Smooth muscle cell of the brain vasculature (primary cell): ENCODE measurements at regions not wholly inside any gene's neighbourhood (a gene's known extent, or its start where the extent isn't known, plus 50 kb on each side); places are given as distances from the start of the nearest gene placed in this dataset.
"Not testable (repeated sequence)": the region's sequence is repeated elsewhere in the genome, so short reads cannot be mapped to it uniquely, and the experiment has no call there.

ENCODE experiments used
- DNase-seq: peaks from one replicate; pipeline ENCODE4 v3.0.0-alpha.2; 2012; ENCODE audit warnings: low read depth, low spot score

GRCh38 chr2:16729335-16729734, 63.7 kb upstream of the CYRIA start:
- no peak for DNase-seq

DNA sequence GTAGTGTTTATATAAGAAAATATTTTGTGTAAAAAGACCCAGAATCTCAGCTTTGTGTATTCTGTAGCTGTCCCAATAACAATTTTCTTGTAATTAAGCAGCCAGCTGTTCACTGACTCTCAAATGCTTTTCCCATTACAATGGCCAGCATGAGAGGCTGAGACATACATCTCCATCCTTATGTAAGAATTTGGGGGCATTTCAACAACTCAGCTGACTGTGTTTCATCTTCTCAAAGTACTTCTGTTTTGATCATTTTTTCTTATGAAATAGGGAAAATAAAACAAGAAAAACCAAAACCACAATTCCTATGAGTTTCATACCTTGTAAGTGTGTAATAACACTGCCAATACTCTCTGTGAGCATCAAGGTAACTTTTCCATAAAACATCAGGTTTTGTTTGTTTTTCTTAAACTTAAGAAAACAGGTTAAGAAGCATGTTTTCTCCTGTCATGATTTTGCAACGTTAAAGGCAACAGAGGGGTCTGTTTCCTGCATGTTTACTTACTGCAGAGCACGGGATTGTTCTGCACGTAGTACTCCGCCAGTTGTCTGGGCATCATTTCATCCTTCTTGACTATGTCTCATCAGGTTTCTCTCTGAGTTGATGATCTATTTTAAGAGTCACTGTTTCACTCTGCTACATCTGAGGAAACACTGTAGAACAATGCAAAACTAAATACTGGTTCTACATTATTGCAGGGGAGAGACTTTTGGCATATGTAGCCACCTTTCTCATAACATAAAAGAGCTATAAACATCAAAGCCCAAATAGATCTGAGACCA, 62.9 kb upstream of the CYRIA start:
- no peak for DNase-seq

DNA sequence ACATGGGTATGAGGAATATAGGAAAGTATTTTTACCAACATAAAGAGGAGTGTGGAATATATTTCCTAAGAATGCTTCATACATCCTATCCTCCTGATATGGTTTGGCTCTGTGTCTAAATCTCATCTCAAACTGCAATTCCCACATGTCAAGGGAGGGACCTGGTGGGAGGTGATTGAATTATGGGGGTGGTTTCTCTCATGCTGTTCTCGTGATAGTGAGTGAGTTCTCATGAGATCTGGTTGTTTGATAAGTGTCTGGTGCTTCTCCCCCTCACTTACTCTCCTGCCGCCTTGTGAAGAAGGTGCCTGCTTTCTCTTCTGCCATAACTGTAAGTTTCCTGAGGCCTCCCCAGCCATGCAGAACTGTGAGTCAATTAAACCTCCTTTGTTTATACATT, 62.2 kb upstream of the CYRIA start:
- not testable (repeated sequence) for DNase-seq

DNA sequence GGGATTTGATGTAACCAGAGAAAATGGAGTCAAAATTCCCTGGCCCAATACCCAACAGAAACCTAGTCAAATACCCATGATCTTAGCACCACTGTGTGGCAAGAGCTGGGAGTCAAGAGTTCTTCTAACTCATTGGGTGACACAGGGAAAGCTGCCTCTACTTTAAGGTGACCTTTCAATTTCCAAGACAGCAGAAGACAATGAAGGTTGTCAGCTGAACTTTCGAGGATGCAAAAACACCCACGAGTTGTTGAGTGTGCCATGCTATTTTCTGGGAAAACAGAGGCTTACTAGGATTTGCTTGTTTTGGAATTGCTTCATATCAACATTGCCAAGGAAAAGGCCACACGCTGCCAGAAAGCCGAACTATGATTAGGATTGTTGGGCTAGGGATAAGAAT, 61.6 kb upstream of the CYRIA start:
- DNase-seq = no peak

DNA sequence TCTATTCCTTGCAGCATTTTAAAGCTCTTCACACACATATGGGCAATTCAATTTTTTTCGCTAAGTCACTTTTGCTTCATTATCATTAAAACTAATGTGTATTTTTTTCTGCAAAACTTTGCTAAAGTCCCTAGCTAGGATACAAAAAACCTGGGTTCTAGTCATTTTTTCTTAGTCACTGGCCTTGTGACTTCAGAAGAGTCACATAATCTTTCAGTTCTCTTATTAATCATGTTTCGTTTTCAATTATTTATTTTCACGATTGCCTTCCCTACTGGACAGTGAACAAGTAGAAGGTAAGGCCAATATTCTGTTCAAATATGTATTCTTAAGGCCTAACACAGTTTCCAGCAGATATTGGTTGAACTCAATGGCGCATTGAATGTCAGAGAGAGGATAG, 60.9 kb upstream of the CYRIA start:
- DNase-seq = no peak

- DNase-seq = no peak
Observed at GRCh38 chr2:16726147-16726546, 60.5 kb upstream of the CYRIA start.

DNA sequence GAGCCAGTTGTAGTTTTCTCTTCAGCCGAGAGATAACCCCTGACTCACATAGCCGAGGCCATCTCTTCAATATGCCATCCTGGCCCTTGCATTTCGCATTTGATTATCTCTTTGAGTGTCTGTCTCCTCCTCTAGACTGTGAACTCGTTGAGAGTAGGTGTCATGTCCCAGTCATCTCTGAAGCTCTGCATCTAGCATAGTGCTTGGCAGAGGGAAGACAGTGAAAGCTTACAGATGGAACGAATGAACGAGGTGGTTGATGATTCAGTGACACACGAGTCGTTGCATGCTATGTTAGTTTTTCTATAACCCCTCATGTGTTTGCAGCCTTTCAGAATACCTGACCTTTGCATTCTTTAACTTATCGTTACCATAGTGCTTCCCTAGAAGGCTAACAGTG, 59.9 kb upstream of the CYRIA start:
- no peak for DNase-seq

GRCh38 chr2:16722677-16723076, 57.0 kb upstream of the CYRIA start:
- DNase-seq = no peak

GRCh38 chr2:16722126-16722525, 56.5 kb upstream of the CYRIA start:
- no peak for DNase-seq

- not testable (repeated sequence) for DNase-seq
Observed at GRCh38 chr2:16721529-16721928, 55.9 kb upstream of the CYRIA start.

GRCh38 chr2:16720737-16721136, 55.1 kb upstream of the CYRIA start:
- DNase-seq = not testable (repeated sequence)

DNA sequence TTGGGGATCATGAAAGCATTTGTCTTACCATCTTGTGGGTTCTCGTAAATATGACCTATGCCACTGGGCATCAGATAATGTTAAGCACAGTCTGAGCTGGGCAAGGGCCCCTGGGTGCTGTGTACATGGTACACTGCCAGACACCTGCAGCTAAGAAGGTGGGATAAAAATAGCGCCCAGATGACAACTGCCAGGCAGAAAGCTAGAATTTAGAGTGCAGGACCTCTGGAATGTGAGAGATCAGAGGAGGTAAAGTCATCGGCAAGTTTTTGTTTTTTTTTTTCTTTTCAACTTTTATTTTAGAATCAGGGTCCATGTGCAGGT, 53.8 kb upstream of the CYRIA start:
- no peak for DNase-seq

DNA sequence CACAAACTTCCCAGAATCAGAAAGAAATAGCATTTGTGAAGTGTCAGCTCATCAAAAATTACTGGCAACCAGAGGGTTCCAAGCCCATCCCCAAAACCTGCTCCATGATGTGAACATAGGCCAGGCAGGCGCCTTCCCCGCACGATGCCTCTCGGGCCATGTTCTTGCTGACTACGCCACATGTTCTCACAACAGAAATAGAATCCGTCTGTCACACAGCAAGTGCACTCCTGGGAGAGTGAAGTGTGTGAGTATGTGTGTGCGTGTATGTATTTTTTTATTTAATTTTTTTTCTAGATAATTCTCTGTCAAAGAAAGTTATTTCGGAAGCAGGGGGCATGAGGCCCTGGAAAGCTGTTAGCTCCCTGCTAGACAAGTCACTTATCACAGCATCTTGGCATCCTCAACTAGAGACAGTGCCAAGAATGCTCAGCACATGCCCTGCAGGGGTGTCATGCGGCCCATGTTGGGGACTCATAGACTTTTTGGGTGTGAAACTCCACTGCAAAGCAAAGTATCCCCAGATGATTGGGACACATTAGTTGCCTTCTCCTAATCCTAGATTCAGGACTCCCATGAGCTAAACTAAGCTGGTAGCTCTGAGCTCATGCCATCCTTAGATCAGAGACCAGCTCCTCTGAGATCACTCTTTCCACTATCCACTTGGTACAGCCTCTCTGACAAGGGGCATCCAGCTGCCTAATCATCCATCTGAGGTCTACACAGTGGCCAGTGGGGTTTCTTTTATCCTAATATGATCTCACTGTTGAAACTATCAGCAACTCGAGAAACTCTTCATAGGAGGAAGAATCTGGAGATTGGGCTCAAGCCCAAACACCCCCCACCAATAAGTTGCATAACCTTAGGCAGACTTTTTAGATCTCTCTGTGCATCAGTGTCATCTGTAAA, 53.2 kb upstream of the CYRIA start:
- DNase-seq = no peak

DNA sequence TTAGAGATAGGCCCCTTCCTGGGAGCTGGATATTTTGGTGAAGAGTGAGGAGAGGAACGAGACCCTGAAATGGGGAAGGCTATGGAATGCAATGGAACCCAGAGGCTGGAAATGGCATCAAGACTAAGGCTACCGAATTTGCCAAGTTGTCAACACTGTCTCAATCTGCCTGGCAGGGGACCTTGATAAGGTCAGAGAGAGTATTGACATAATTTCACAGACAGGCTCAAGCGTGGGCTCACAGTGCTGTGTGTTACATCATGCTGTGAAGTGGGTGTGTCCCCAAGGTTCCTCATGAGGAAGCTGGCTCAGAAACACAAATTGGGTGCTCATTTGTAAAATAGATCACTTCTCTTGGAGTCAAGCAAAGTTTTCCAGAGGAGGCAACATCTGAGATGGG, 51.8 kb upstream of the CYRIA start:
- no peak for DNase-seq

DNA sequence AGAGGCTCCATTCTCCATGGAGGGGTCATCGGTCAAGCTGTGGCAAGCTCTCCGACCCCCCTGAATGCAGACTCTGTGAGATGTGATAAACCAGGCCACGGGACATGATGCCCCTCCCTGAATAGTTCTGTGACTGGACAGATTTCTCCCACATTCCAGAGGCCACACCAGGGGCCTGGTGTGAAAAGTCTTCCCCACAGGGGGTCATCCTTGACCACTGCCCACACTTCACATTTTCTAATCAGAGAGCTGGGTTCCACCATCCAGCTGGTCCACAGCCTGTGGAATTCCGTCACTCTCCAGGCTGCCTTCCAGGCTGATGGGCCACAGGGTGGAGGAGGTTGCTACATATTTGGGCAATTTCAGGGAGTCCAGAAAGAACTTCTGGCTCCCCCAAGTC, 51.3 kb upstream of the CYRIA start:
- no peak for DNase-seq

GRCh38 chr2:16716024-16716423, 50.4 kb upstream of the CYRIA start:
- DNase-seq = no peak
